ENCODE measurements at regions not wholly inside any gene's neighbourhood (a gene's known extent, or its start where the extent isn't known, plus 50 kb on each side); places are given as distances from the start of the nearest gene placed in this dataset.

DNA sequence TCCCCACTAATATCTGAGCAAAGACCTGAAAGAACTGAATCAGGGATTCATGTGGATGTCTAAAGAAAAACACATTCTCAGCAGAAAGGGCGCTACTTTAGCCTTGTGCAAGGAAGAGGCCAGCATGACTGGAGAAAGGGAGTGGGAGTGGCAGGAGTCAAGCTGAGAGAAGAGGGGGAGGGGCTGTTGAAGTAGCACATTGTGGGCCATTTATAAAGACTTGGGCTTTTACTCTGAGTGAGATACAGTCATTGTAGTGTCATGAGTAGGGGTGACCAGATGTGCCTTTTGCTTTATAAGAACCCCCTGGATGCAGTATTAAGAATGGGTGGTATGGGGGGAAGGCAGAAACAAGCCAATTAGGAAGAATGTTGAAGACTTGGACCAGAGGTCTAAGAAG, 452.8 kb downstream of the ENC1 start:
- ChIA-PET CTCF (ENCODE audit: partially characterized antibody) (interaction anchor here (1.0 kb wide), 2 partner anchors 13 to 17 kb away, joined by 3 to 4 read pairs; no protein-coding TSS in a partner anchor), POLR2A (ENCODE audit: partially characterized antibody) (no interaction called here)
- Histone ChIP-seq H2BK5ac (ENCODE audit: low read depth, low read length) (no peak overlapping the region), H3K18ac (ENCODE audit: extremely low read depth, low read length) (no peak overlapping the region), H3K27ac (ENCODE audit: low read depth, low read length) (no peak overlapping the region), H2AK5ac (ENCODE audit: low read depth, low read length) (no peak overlapping the region), H3K27me3 (replicated peaks in 1 of 4; ENCODE audit: control insufficient read depth in 3 of 4, extremely low read depth in 1 of 4, insufficient read depth in 3 of 4, low read length in 3 of 4) (no peaks in the 10 kb centered on the region), H2AFZ (ENCODE audit: low read length) (no peak overlapping the region), H3K4me1 (replicated peaks in 1 of 4; ENCODE audit: control insufficient read depth in 3 of 4, insufficient read depth in 4 of 4, low read length in 3 of 4) (peaks cover 0 to 2% (median 0%) of the 10 kb centered on the region in 4 experiments; a peak in 1 of 7 replicates), H3K36me3 (ENCODE audit: control insufficient read depth in 2 of 4, insufficient read depth in 4 of 4, low read length in 3 of 4) (no peaks in the 10 kb centered on the region), H3K4me2 (ENCODE audit: insufficient read depth in 1 of 2, low read depth in 2 of 2, low read length in 2 of 2) (no peak overlapping the region), H3K23ac (ENCODE audit: insufficient read length) (no peak overlapping the region), H3K23me2 (ENCODE audit: low read depth, low read length) (no peaks in the 10 kb centered on the region; the same call in 1 of the 2 replicates), H3K56ac (replicated peaks; ENCODE audit: insufficient read length, low read depth, low read length) (no peak overlapping the region), H2BK20ac (ENCODE audit: low read length) (no peak overlapping the region), H4K5ac (ENCODE audit: insufficient read length, low read depth, low read length) (no peak overlapping the region), H2BK120ac (replicated peaks; ENCODE audit: low read depth, low read length) (no peak overlapping the region), H4K8ac (ENCODE audit: extremely low read depth, insufficient read depth, low read length) (no peak overlapping the region), H3K79me1 (ENCODE audit: low read depth, low read length) (no peaks in the 10 kb centered on the region), H3K4ac (replicated peaks; ENCODE audit: insufficient read length, low read depth, low read length) (no peak overlapping the region), H4K20me1 (replicated peaks in 1 of 2; ENCODE audit: control insufficient read depth in 1 of 2, insufficient read depth in 2 of 2, low read length in 2 of 2) (no peaks in the 10 kb centered on the region), H4K91ac (replicated peaks; ENCODE audit: insufficient read length, low read length) (no peak overlapping the region), H2BK12ac (ENCODE audit: low read depth, low read length) (no peak overlapping the region), H3K9ac (replicated peaks in 1 of 4; ENCODE audit: extremely low read depth in 1 of 4, low read depth in 3 of 4, low read length in 3 of 4) (no peak overlapping the region), H2BK15ac (ENCODE audit: low read length) (no peak overlapping the region), H3K14ac (ENCODE audit: insufficient read length) (no peak overlapping the region), H3K9me3 (ENCODE audit: insufficient read depth in 2 of 2, low read depth in 1 of 2, low read length in 1 of 2) (no peaks in the 10 kb centered on the region), H3K4me3 (ENCODE audit: extremely low read depth in 1 of 4, insufficient read depth in 2 of 4, low read depth in 3 of 4, low read length in 4 of 4) (no peak overlapping the region), H3K79me2 (ENCODE audit: control insufficient read depth in 1 of 2, insufficient read depth in 2 of 2, low read length in 2 of 2) (no peaks in the 10 kb centered on the region)
- FAIRE-seq (no peak), DNase-seq (ENCODE audit: low read depth in 1 of 2, low spot score in 2 of 2) (no peak)
- no peak for TF ChIP-seq NRF1 (IDR thresholded peaks at IDR 0.05; ENCODE audit: low read depth, low read length)
- TF ChIP-seq ZNF274 (IDR thresholded peaks at IDR 0.05; ENCODE audit: borderline replicate concordance, extremely low read depth, low read length): no peak
- TF ChIP-seq BRCA1 (IDR thresholded peaks at IDR 0.05; ENCODE audit: low read depth, low read length): no peak
- TF ChIP-seq, protein P1, sequence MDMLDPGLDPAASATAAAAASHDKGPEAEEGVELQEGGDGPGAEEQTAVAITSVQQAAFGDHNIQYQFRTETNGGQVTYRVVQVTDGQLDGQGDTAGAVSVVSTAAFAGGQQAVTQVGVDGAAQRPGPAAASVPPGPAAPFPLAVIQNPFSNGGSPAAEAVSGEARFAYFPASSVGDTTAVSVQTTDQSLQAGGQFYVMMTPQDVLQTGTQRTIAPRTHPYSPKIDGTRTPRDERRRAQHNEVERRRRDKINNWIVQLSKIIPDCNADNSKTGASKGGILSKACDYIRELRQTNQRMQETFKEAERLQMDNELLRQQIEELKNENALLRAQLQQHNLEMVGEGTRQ (IDR thresholded peaks at IDR 0.05; ENCODE audit: low read length): no peak
- TF ChIP-seq JUN (IDR thresholded peaks at IDR 0.05; ENCODE audit: low read depth, low read length): no peak
- 75% methylated on average over 1 of the region's 1 CpG; no CpG with 5 or more reads in 1 of the 2 experiments for WGBS, 2 experiments (ENCODE audit: extremely low coverage in 1 of 2, insufficient coverage in 1 of 2, insufficient read length in 1 of 2, insufficient replicate concordance in 2 of 2, low coverage in 1 of 2, low lambda C conversion rate in 2 of 2, missing lambda C conversion rate in 1 of 2)
